HepG2 (cell line): ENCODE measurements at regions not wholly inside any gene's neighbourhood (a gene's known extent, or its start where the extent isn't known, plus 50 kb on each side); places are given as distances from the start of the nearest gene placed in this dataset.

ENCODE experiments used
- ATAC-seq: fragments of 200-7000 bp; cut with Tn5 transposase; 3 replicates; pipeline ENCODE4 v1.9.1; 2020; ENCODE audit warnings: mild to moderate bottlenecking, moderate library complexity
- BruUV-seq: library from RNA; stranded (reverse); fragments of 400-500 nt; replicated peaks from 2 replicates; lab custom pipeline; 2021; lab: Mats Ljungman, UMichigan
- CTCF ChIA-PET: fragments of 300-600 bp; formaldehyde crosslinking; extraction: SDS; loops from one replicate; lab custom pipeline; 2021; ENCODE audit warnings: low total read pairs, inconsistent platforms, low intra/inter-chr PET ratio; lab: Yijun Ruan, JAX
- POLR2A ChIA-PET: fragments of 350-600 bp; sonication (Branson Sonifier 250); formaldehyde crosslinking; loops from one replicate; lab custom pipeline; 2020; ENCODE audit warnings: antibody characterized with exemption, inconsistent platforms; lab: Yijun Ruan, JAX
- DNase-seq: peaks from one replicate; pipeline ENCODE4 v3.0.0-alpha.2; 2015; ENCODE audit warnings: low spot score
- FAIRE-seq: peaks from 3 replicates; lab custom pipeline; 2011; peaks lifted over from hg19 to GRCh38; lab: Jason Lieb, UNC
- H2AFZ ChIP-seq: one replicate; pipeline ENCODE4 v1.6.1; 2011; ENCODE audit warnings: low read length, inconsistent platforms
- H3K27ac ChIP-seq: fragments of 300-600 bp; 3 replicates; pipeline ENCODE4 v1.8.0; 2011; ENCODE audit warnings: mixed run types, mild to moderate bottlenecking, mixed read lengths, low read length, inconsistent platforms; ENCODE audit not compliant: insufficient read depth; ENCODE audit errors: extremely low read length
- H3K27me3 ChIP-seq, 2 experiments: fragments of 200-600 bp in 1 of 2; 2 replicates in 1 of 2; 3 replicates in 1 of 2; pipeline versions ENCODE4 v1.6.0 to v1.8.0; 2011; ENCODE audit warnings: low read length in 2 of 2, mild to moderate bottlenecking in 2 of 2, moderate library complexity in 2 of 2, inconsistent platforms in 1 of 2; ENCODE audit not compliant: insufficient read depth in 2 of 2, control insufficient read depth in 1 of 2
- H3K36me3 ChIP-seq, 2 experiments: fragments of 200-600 bp in 1 of 2; replicated peaks in 1 of 2; 2 replicates in 1 of 2; 3 replicates in 1 of 2; pipeline versions ENCODE4 v1.5.1 to v1.8.0; 2011; ENCODE audit warnings: low read length in 2 of 2, inconsistent platforms in 1 of 2; ENCODE audit not compliant: insufficient read depth in 2 of 2, control insufficient read depth in 1 of 2
- H3K4me1 ChIP-seq: 2 replicates; pipeline ENCODE4 v1.5.1; 2012; ENCODE audit warnings: low read length, inconsistent platforms; ENCODE audit not compliant: insufficient read depth
- H3K4me2 ChIP-seq: 2 replicates; pipeline ENCODE4 v1.6.0; 2011; ENCODE audit warnings: low read depth, low read length, inconsistent platforms
- H3K4me3 ChIP-seq, 3 experiments: fragments of 200-600 bp in 1 of 3; sonication (generic), shearing (Covaris generic) in 1 of 3; replicated peaks in 1 of 3; 2 replicates each; pipeline ENCODE4 v1.5.1; 2011 to 2016; ENCODE audit warnings: low read length in 3 of 3, inconsistent platforms in 2 of 3, low read depth in 2 of 3, mild to moderate bottlenecking in 2 of 3, control low read depth in 1 of 3, mixed read lengths in 1 of 3; ENCODE audit not compliant: insufficient read depth in 1 of 3
- H3K79me2 ChIP-seq: one replicate; pipeline ENCODE4 v1.6.1; 2011; ENCODE audit warnings: low read length, inconsistent platforms; ENCODE audit not compliant: insufficient read depth
- H3K9ac ChIP-seq: 2 replicates; pipeline ENCODE4 v1.6.0; 2011; ENCODE audit warnings: mild to moderate bottlenecking, low read depth, low read length, inconsistent platforms; ENCODE audit not compliant: insufficient read depth
- H3K9me3 ChIP-seq: 2 replicates; pipeline ENCODE4 v1.5.1; 2012; ENCODE audit warnings: mild to moderate bottlenecking, low read length
- H4K20me1 ChIP-seq: 2 replicates; pipeline ENCODE4 v1.6.0; 2011; ENCODE audit warnings: inconsistent platforms, mild to moderate bottlenecking, low read length, moderate library complexity; ENCODE audit not compliant: insufficient read depth
- FOXO4 ChIP-seq: sonication (generic); formaldehyde crosslinking; conservative IDR thresholded peaks from 2 replicates; pipeline ENCODE4 v1.8.1; 2023; ENCODE audit warnings: missing genetic modification reagents
- GTF2F1 ChIP-seq: fragments of 150-350 bp; IDR thresholded peaks from 2 replicates; pipeline ENCODE4 v1.6.1; 2014; ENCODE audit warnings: low read length
- MLXIP ChIP-seq: sonication (generic); formaldehyde crosslinking; IDR thresholded peaks from 2 replicates; pipeline ENCODE4 v1.9.0; 2021; ENCODE audit warnings: missing genetic modification reagents, borderline replicate concordance
- MXD4 ChIP-seq: IDR thresholded peaks from 2 replicates; pipeline ENCODE4 v1.6.1; 2016; ENCODE audit warnings: mild to moderate bottlenecking, missing biosample characterization, missing genetic modification reagents
- NFIB ChIP-seq: sonication (generic); formaldehyde crosslinking; IDR thresholded peaks from 2 replicates; pipeline ENCODE4 v1.9.0; 2021; ENCODE audit warnings: missing genetic modification reagents, mild to moderate bottlenecking, borderline replicate concordance
- PBX2 ChIP-seq: IDR thresholded peaks from 2 replicates; pipeline ENCODE4 v1.6.1; 2016; ENCODE audit warnings: control low read depth
- POGZ ChIP-seq: sonication (generic); formaldehyde crosslinking; IDR thresholded peaks from 2 replicates; pipeline ENCODE4 v1.4.0; 2020; ENCODE audit warnings: mild to moderate bottlenecking, missing genetic modification reagents
- SIN3B ChIP-seq: fragments of 150-350 bp; IDR thresholded peaks from 2 replicates; pipeline ENCODE4 v1.6.1; 2014; ENCODE audit warnings: low read length
- SMARCE1 ChIP-seq: fragments of 450-650 bp; IDR thresholded peaks from 2 replicates; pipeline ENCODE4 v1.6.1; 2017; ENCODE audit warnings: borderline replicate concordance
- TGIF2 ChIP-seq: IDR thresholded peaks from 2 replicates; pipeline ENCODE4 v1.6.1; 2016; ENCODE audit warnings: control low read depth, missing compliant biosample characterization
- U2AF2 ChIP-seq: fragments of 200-400 bp; formaldehyde crosslinking; IDR thresholded peaks from 2 replicates; pipeline ENCODE4 v1.6.1; 2017; ENCODE audit warnings: low read depth, mild to moderate bottlenecking, low read length
- YY1 ChIP-seq: IDR thresholded peaks from 2 replicates; pipeline ENCODE4 v1.6.1; 2011; ENCODE audit warnings: low read length, low read depth, moderate library complexity, mild to moderate bottlenecking; ENCODE audit not compliant: insufficient read depth, insufficient replicate concordance
- ZFP36 ChIP-seq: fragments of 150-350 bp; IDR thresholded peaks from 2 replicates; pipeline ENCODE4 v1.6.1; 2018; ENCODE audit warnings: borderline replicate concordance, low read length, low read depth; ENCODE audit not compliant: partially characterized antibody
- ZNF891 ChIP-seq: sonication (generic); formaldehyde crosslinking; IDR thresholded peaks from 2 replicates; pipeline ENCODE4 v1.5.0; 2020; ENCODE audit warnings: mild to moderate bottlenecking, missing genetic modification reagents
- WGBS: methylation state at CpG from one replicate; pipeline ENCODE4 v1.1.6; 2017; ENCODE audit warnings: low lambda C conversion rate; 5-methylcytosine and 5-hydroxymethylcytosine counted together
- in situ Hi-C: cut with HindIII; loops from 2 replicates; pipeline ENCODE4 v1.10.0; 2017; ENCODE audit warnings: low pct_unique_long_range_greater_than_20kb; ENCODE audit not compliant: extremely low pct_ligation_motif_present
- intact Hi-C: fragments of 100-400 bp; cut with micrococcal nuclease; formaldehyde crosslinking; loops from one replicate; pipeline ENCODE4 v1.10.0; 2022; ENCODE audit not compliant: unreplicated experiment
- TF ChIP-seq, protein P1 (sequence below): sonication (generic); formaldehyde crosslinking; IDR thresholded peaks from 2 replicates; pipeline ENCODE4 v1.5.0; 2020; ENCODE audit warnings: mild to moderate bottlenecking, missing genetic modification reagents
- TF ChIP-seq, protein P2 (sequence below): sonication (generic); formaldehyde crosslinking; IDR thresholded peaks from 2 replicates; pipeline ENCODE4 v1.8.0; 2022; ENCODE audit warnings: missing genetic modification reagents, mild to moderate bottlenecking, moderate library complexity, borderline replicate concordance

DNA sequence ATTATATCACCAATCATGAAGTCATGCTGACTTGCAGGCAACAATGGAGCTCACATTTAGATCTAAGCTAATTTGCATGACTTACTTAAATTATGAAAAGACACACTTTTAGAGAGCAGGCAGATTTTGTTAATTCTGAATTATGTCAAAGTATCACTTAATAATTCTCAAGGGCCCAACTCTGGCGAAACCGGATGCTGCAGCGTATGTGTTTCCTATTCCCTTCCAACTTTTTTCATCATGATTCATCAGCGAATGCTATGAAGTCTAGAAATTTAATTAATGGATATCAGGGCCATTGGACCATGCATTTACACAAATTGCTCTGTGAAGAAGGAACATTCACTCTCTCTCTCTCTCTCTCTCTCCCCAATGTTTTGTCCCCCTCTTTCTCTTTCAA, 63.5 kb upstream of the GOLGA8A start:
- CTCF ChIA-PET: no interaction called here
- Histone ChIP-seq H3K9me3 (no peaks in the 10 kb centered on the region), H3K79me2 (no peaks in the 10 kb centered on the region), H4K20me1 (no peaks in the 10 kb centered on the region), H3K9ac (no peak overlapping the region), H2AFZ (no peak overlapping the region), H3K4me2 (no peak overlapping the region), H3K27me3 (no peaks in the 10 kb centered on the region), H3K36me3 (no peaks in the 10 kb centered on the region), H3K27ac (no peak overlapping the region), H3K4me3 (no peak overlapping the region), H3K4me1 (no peaks in the 10 kb centered on the region)
- DNase-seq: no peak
- no peak for ATAC-seq
- no peak for FAIRE-seq
- BruUV-seq: no TSS peak
- WGBS: 86% methylated on average over 4 of the region's 4 CpGs
- in situ Hi-C loops: no loop called here
- POLR2A ChIA-PET: no interaction called here
- intact Hi-C loops: no loop called here
- TF ChIP-seq, protein P1, sequence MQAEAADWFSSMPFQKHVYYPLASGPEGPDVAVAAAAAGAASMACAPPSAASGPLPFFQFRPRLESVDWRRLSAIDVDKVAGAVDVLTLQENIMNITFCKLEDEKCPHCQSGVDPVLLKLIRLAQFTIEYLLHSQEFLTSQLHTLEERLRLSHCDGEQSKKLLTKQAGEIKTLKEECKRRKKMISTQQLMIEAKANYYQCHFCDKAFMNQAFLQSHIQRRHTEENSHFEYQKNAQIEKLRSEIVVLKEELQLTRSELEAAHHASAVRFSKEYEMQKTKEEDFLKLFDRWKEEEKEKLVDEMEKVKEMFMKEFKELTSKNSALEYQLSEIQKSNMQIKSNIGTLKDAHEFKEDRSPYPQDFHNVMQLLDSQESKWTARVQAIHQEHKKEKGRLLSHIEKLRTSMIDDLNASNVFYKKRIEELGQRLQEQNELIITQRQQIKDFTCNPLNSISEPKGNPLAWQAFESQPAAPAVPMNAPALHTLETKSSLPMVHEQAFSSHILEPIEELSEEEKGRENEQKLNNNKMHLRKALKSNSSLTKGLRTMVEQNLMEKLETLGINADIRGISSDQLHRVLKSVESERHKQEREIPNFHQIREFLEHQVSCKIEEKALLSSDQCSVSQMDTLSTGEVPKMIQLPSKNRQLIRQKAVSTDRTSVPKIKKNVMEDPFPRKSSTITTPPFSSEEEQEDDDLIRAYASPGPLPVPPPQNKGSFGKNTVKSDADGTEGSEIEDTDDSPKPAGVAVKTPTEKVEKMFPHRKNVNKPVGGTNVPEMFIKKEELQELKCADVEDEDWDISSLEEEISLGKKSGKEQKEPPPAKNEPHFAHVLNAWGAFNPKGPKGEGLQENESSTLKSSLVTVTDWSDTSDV (CRISPR knock-in tag): no peak
- TF ChIP-seq ZFP36: no peak
- TF ChIP-seq MXD4: no peak
- TF ChIP-seq FOXO4 (CRISPR knock-in tag): no peak
- no peak for TF ChIP-seq MLXIP (CRISPR knock-in tag)
- no peak for TF ChIP-seq SIN3B
- no peak for TF ChIP-seq GTF2F1
- TF ChIP-seq SMARCE1: no peak
- TF ChIP-seq ZNF891 (CRISPR knock-in tag): no peak
- TF ChIP-seq U2AF2: no peak
- TF ChIP-seq NFIB (CRISPR knock-in tag): no peak
- no peak for TF ChIP-seq YY1
- no peak for TF ChIP-seq TGIF2 (CRISPR knock-in tag)
- TF ChIP-seq, protein P2, sequence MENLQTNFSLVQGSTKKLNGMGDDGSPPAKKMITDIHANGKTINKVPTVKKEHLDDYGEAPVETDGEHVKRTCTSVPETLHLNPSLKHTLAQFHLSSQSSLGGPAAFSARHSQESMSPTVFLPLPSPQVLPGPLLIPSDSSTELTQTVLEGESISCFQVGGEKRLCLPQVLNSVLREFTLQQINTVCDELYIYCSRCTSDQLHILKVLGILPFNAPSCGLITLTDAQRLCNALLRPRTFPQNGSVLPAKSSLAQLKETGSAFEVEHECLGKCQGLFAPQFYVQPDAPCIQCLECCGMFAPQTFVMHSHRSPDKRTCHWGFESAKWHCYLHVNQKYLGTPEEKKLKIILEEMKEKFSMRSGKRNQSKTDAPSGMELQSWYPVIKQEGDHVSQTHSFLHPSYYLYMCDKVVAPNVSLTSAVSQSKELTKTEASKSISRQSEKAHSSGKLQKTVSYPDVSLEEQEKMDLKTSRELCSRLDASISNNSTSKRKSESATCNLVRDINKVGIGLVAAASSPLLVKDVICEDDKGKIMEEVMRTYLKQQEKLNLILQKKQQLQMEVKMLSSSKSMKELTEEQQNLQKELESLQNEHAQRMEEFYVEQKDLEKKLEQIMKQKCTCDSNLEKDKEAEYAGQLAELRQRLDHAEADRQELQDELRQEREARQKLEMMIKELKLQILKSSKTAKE (CRISPR knock-in tag): no peak
- no peak for TF ChIP-seq PBX2
- no peak for TF ChIP-seq POGZ
